Effector memory CD8-positive, alpha-beta T cell (primary cell): ENCODE measurements at regions not wholly inside any gene's neighbourhood (a gene's known extent, or its start where the extent isn't known, plus 50 kb on each side); places are given as distances from the start of the nearest gene placed in this dataset.

Source experiments
- ATAC-seq: fragments of 150-1000 bp; cut with Tn5 transposase; replicated peaks from 2 replicates; pipeline ENCODE4 v1.10.0; 2021; ENCODE audit warnings: mild to moderate bottlenecking, moderate library complexity
- DNase-seq, 3 experiments: peaks; one replicate each; pipeline ENCODE4 v3.0.0; 2021
- H3K27ac Mint-ChIP-seq, 2 donors: one replicate each; pipeline ENCODE4 v1.8.0; 2022; ENCODE audit warnings: mild to moderate bottlenecking in 2 of 2, mixed read lengths in 2 of 2, moderate library complexity in 2 of 2
- H3K27me3 Mint-ChIP-seq, 2 donors: one replicate each; pipeline ENCODE4 v1.8.0; 2022; ENCODE audit warnings: mixed read lengths in 2 of 2
- H3K36me3 Mint-ChIP-seq: one replicate; pipeline ENCODE4 v1.8.0; 2022; ENCODE audit warnings: mild to moderate bottlenecking, moderate library complexity, mixed read lengths; ENCODE audit not compliant: insufficient read depth
- H3K4me1 Mint-ChIP-seq, 2 donors: one replicate each; pipeline ENCODE4 v1.8.0; 2022; ENCODE audit warnings: low read depth in 2 of 2, mixed read lengths in 2 of 2
- H3K4me3 Mint-ChIP-seq, 2 donors: one replicate each; pipeline ENCODE4 v1.8.0; 2022; ENCODE audit warnings: mild to moderate bottlenecking in 2 of 2, mixed read lengths in 2 of 2, moderate library complexity in 2 of 2
- H3K9me3 Mint-ChIP-seq, 2 donors: one replicate each; pipeline ENCODE4 v1.8.0; 2022; ENCODE audit warnings: mixed read lengths in 2 of 2

- no peaks in the 10 kb centered on the region for H3K4me1 Mint-ChIP-seq
- no peak for ATAC-seq
- H3K36me3 Mint-ChIP-seq = peaks cover 2% of the 10 kb centered on the region
- H3K9me3 Mint-ChIP-seq = peaks cover 0 to 11% of the 10 kb centered on the region in 2 donors
- H3K27ac Mint-ChIP-seq = no peak overlapping the region
- H3K27me3 Mint-ChIP-seq = peaks cover 0 to 13% of the 10 kb centered on the region in 2 donors
- no peak for DNase-seq
- H3K4me3 Mint-ChIP-seq = no peak overlapping the region
These were observed 180.9 kb upstream of the TOX3 start for GRCh38 chr16:52727849-52728248.

- Mint-ChIP-seq H3K36me3 (peaks cover 2% of the 10 kb centered on the region), H3K9me3 (peaks cover 0 to 16% of the 10 kb centered on the region in 2 donors), H3K4me1 (no peaks in the 10 kb centered on the region), H3K27ac (no peak overlapping the region), H3K27me3 (peaks cover 0 to 13% of the 10 kb centered on the region in 2 donors), H3K4me3 (no peak overlapping the region)
- ATAC-seq (no peak), DNase-seq (no peak)
These were observed 180.5 kb upstream of the TOX3 start for GRCh38 chr16:52727441-52727840.

GRCh38 chr16:52725461-52725860 lies 178.5 kb upstream of the TOX3 start:
- peaks cover 2% of the 10 kb centered on the region for H3K36me3 Mint-ChIP-seq
- H3K27ac Mint-ChIP-seq = no peak overlapping the region
- H3K4me1 Mint-ChIP-seq = no peaks in the 10 kb centered on the region
- H3K27me3 Mint-ChIP-seq = peaks cover 0 to 13% of the 10 kb centered on the region in 2 donors
- no peak for ATAC-seq
- no peak for DNase-seq
- H3K9me3 Mint-ChIP-seq = peaks cover 2 to 23% of the 10 kb centered on the region in 2 donors
- H3K4me3 Mint-ChIP-seq = no peak overlapping the region

GRCh38 chr16:52725043-52725442 lies 178.1 kb upstream of the TOX3 start:
- ATAC-seq = no peak
- peaks cover 0 to 13% of the 10 kb centered on the region in 2 donors for H3K27me3 Mint-ChIP-seq
- H3K4me3 Mint-ChIP-seq = no peak overlapping the region

GRCh38 chr16:52721331-52721730 lies 174.4 kb upstream of the TOX3 start:
- ATAC-seq = no peak
- Mint-ChIP-seq H3K4me1 (no peaks in the 10 kb centered on the region), H3K36me3 (no peaks in the 10 kb centered on the region), H3K4me3 (no peak overlapping the region), H3K27ac (no peak overlapping the region), H3K9me3 (peaks cover 8 to 34% of the 10 kb centered on the region in 2 donors), H3K27me3 (no peaks in the 10 kb centered on the region)
- no peak for DNase-seq

More at GRCh38 chr16:52725043-52725442, 178.1 kb upstream of the TOX3 start:
- H3K36me3 Mint-ChIP-seq = peaks cover 2% of the 10 kb centered on the region
- no peaks in the 10 kb centered on the region for H3K4me1 Mint-ChIP-seq
- no peak overlapping the region for H3K27ac Mint-ChIP-seq
- peaks cover 2 to 23% of the 10 kb centered on the region in 2 donors for H3K9me3 Mint-ChIP-seq
- no peak for DNase-seq

DNA sequence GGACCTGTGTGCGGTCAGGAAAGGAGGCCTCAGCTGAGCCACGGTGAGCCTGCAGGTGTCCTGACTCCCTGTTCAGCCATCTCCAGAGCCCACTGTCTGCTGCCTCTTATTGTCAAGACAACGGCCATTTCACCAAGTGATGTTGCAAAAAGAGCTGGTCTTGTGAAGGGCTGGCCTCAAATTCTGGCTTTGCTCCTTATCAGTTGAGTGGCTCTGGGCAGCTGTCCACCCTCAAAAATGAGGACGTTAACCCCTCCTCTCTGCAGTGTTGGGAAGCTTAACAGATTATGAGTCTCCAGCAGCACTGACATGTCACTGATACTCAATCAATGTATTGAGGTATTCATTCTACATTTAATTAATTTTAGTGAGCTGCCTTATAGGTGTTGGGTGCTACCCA lies 171.1 kb upstream of the TOX3 start:
- Mint-ChIP-seq H3K4me1 (no peaks in the 10 kb centered on the region), H3K27ac (no peak overlapping the region), H3K9me3 (peaks cover 8 to 24% of the 10 kb centered on the region in 2 donors), H3K27me3 (no peaks in the 10 kb centered on the region), H3K4me3 (no peak overlapping the region), H3K36me3 (no peaks in the 10 kb centered on the region)
- DNase-seq (no peak), ATAC-seq (no peak)

- peaks cover 6 to 11% of the 10 kb centered on the region in 2 donors for H3K9me3 Mint-ChIP-seq
- no peaks in the 10 kb centered on the region for H3K4me1 Mint-ChIP-seq
- no peak overlapping the region for H3K4me3 Mint-ChIP-seq
- ATAC-seq (no peak), DNase-seq (no peak)
- no peaks in the 10 kb centered on the region for H3K36me3 Mint-ChIP-seq
- no peaks in the 10 kb centered on the region for H3K27me3 Mint-ChIP-seq
- H3K27ac Mint-ChIP-seq = no peak overlapping the region
These were observed 166.8 kb upstream of the TOX3 start for GRCh38 chr16:52713740-52714139.

GRCh38 chr16:52709306-52709705 lies 162.4 kb upstream of the TOX3 start:
- Mint-ChIP-seq H3K27ac (no peak overlapping the region), H3K36me3 (no peaks in the 10 kb centered on the region), H3K4me1 (no peaks in the 10 kb centered on the region), H3K9me3 (peaks cover 0 to 1% of the 10 kb centered on the region in 2 donors), H3K4me3 (no peak overlapping the region), H3K27me3 (peaks cover 0 to 7% of the 10 kb centered on the region in 2 donors)
- DNase-seq (no peak), ATAC-seq (no peak)

DNA sequence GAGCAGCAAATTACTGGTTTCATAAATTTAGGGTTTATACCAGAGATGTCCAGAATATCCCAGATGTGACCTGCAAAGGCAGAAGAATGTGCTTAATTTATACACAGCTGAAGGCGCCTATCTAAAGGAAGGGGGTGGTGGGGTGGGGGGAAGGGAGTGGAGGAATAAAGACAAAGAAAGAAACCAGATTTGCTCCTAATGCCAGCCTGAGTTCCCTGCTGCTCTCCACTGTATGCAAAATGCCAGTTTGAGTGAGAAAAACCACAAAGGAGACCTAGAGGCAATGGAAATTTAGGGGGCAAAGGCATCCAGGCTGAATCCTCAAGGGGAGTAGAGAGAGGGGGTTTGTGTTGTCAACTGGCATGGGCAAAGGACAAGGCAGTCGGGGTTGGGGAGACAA lies 161.5 kb upstream of the TOX3 start:
- Mint-ChIP-seq H3K36me3 (no peaks in the 10 kb centered on the region), H3K27me3 (peaks cover 0 to 7% of the 10 kb centered on the region in 2 donors), H3K9me3 (peaks cover 0 to 1% of the 10 kb centered on the region in 2 donors), H3K4me3 (no peak overlapping the region), H3K4me1 (no peaks in the 10 kb centered on the region), H3K27ac (no peak overlapping the region)
- DNase-seq (no peak), ATAC-seq (no peak)

DNA sequence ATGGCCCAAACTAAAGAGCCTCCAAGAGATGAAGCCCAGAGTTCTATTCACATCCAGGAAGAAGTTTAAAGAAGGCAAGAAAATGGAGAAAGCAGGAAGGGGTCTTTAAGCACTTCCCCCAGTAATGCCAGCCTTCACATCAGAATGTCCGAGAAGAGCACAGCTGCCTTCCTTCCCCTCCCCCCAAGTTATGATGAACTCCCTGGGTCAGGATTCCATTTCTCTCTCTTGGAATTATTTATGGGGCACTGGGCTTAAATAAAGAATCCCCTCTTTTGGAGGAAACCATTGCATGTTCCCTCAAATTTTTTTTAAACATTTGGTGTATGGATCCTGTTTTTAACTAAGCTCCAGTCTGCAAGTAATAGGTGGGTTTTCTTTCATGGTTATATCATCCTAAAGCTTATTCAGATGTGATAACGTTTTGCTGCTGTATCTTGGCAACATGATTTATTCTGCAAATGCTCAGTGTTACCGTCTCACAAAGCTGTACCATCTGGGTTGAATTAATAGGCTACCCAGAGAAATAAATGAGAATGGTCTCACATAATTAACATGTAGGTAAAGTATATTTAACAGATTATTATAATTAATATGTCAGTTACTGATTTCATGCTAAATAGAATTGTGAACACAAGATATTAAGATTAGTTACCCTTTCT lies 160.9 kb upstream of the TOX3 start:
- Mint-ChIP-seq H3K9me3 (peaks cover 0 to 1% of the 10 kb centered on the region in 2 donors), H3K4me1 (no peaks in the 10 kb centered on the region), H3K4me3 (no peak overlapping the region), H3K27me3 (peaks cover 0 to 7% of the 10 kb centered on the region in 2 donors), H3K27ac (no peak overlapping the region), H3K36me3 (no peaks in the 10 kb centered on the region)
- no peak for ATAC-seq
- no peak for DNase-seq

DNA sequence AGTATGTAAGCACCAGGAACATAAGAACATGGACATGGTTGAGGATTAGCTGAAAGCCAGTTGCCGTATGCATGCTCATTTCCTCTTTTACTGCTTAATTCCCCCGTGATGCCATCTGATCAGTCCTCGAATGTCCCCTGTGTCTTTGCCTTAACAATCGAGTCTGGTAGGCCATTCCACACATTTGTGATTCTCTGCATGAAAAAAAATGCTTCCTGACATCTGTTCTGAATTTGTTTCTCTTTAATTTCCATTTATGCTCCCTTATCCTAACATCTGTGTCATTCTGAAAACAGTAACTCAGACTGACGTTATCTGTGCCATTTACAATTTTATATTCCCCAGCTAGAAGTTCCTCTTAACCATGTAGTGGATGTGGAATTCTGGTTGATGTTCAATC lies 158.2 kb upstream of the TOX3 start:
- no peak for ATAC-seq

DNA sequence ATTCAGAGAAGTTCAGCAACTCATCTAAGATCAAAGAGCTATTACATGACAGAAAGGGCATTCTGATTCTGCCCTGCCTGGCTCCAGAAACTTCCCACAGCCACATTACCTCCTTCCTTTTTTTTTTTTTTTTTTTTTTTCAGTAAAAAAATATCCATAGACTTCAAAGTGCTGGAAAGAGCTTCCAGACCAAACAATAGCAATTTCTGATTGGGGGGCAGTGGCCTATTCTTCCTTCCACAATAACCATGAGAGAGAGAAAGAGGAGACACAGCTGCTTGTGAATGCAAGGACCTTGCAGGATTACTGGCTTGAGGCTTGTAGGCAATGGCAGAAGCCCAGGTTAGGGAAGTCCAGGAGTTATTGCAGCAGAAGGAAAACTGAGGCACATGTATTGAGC lies 151.0 kb upstream of the TOX3 start:
- no peak overlapping the region for H3K27ac Mint-ChIP-seq
- H3K4me1 Mint-ChIP-seq = no peaks in the 10 kb centered on the region
- peaks cover 8% of the 10 kb centered on the region in 2 donors for H3K9me3 Mint-ChIP-seq
- H3K27me3 Mint-ChIP-seq = no peaks in the 10 kb centered on the region
- DNase-seq (no peak), ATAC-seq (no peak)
- no peak overlapping the region for H3K4me3 Mint-ChIP-seq
- H3K36me3 Mint-ChIP-seq = peaks cover 3% of the 10 kb centered on the region

More for the DNA sequence above, 158.2 kb upstream of the TOX3 start:
- H3K9me3 Mint-ChIP-seq = peaks cover 0 to 1% of the 10 kb centered on the region in 2 donors
- H3K27me3 Mint-ChIP-seq = peaks cover 0 to 7% of the 10 kb centered on the region in 2 donors
- H3K4me3 Mint-ChIP-seq = no peak overlapping the region
- no peak for DNase-seq
- no peaks in the 10 kb centered on the region for H3K4me1 Mint-ChIP-seq
- H3K27ac Mint-ChIP-seq = no peak overlapping the region
- no peaks in the 10 kb centered on the region for H3K36me3 Mint-ChIP-seq

DNA sequence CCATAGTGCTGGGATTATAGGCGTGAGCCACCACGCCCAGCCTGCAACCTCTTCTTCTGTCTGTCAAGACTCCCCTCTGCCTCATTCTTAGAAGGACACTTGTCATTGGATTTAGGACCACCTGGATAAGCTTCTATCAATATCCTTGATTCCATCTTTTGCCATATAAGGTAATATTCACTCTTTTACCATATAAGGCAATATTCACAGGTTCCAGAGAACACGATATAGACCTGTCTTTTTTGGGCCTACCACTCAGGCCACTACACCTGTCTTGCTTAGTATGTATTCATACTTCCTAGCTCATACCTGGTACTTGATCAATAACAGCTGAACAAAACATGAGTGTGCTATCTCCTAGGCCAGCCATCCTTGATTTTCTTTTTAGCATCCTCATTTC lies 149.2 kb upstream of the TOX3 start:
- Mint-ChIP-seq H3K27ac (no peak overlapping the region), H3K27me3 (no peaks in the 10 kb centered on the region), H3K4me3 (no peak overlapping the region), H3K9me3 (peaks cover 8% of the 10 kb centered on the region in 2 donors), H3K36me3 (peaks cover 3% of the 10 kb centered on the region), H3K4me1 (no peaks in the 10 kb centered on the region)
- DNase-seq = no peak
- no peak for ATAC-seq

GRCh38 chr16:52690468-52690867 lies 143.5 kb upstream of the TOX3 start:
- peaks cover 8% of the 10 kb centered on the region in 2 donors for H3K9me3 Mint-ChIP-seq
- no peak for ATAC-seq
- no peak for DNase-seq
- no peaks in the 10 kb centered on the region for H3K27me3 Mint-ChIP-seq
- no peaks in the 10 kb centered on the region for H3K36me3 Mint-ChIP-seq
- no peak overlapping the region for H3K27ac Mint-ChIP-seq
- no peaks in the 10 kb centered on the region for H3K4me1 Mint-ChIP-seq
- no peak overlapping the region for H3K4me3 Mint-ChIP-seq
